Adrenal gland (tissue), 5 donors: ENCODE measurements at regions not wholly inside any gene's neighbourhood (a gene's known extent, or its start where the extent isn't known, plus 50 kb on each side); places are given as distances from the start of the nearest gene placed in this dataset.
"Not testable (repeated sequence)": the region's sequence is repeated elsewhere in the genome, so short reads cannot be mapped to it uniquely, and the experiment has no call there.

Experiments used
- POLR2A ChIP-seq, 2 donors: fragments of 450-650 bp; IDR thresholded peaks; one replicate each; pipeline ENCODE4 v1.6.1; 2017; ENCODE audit warnings: antibody characterized with exemption in 2 of 2, mild to moderate bottlenecking in 2 of 2, moderate library complexity in 1 of 2
- TF ChIP-seq, protein P1 (sequence below), 6 experiments: fragments of 450-650 bp in 4 of 6; fragments of 200-600 bp in 2 of 6; sonication (generic) in 1 of 6; IDR thresholded peaks; 1 replicate in 5 of 6; 2 replicates in 1 of 6; pipeline versions ENCODE4 v1.5.1 to v1.8.0; 2016 to 2021; ENCODE audit warnings: antibody characterized with exemption in 6 of 6, mild to moderate bottlenecking in 2 of 6, moderate library complexity in 1 of 6
- donor health status: DM: no; HTN: no; CAD: no.

DNA sequence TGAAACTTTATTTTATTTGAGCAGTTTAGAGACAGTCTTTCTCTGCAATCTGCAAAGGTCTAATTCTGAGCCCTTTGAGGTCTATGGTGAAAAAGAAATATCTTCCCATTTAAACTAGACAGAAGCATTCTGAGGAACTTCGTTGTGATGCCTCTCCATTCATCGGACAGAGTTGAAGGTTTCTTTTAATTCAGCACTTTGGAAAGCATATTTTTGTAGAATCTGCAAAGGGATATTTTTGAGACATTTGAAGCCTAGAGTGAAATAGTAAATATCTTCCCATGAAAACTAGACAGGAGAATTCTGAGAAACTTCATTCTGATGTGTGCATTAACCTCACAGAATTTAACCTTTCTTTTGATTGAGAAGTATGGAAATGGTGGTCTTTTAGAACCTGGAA, 3044.8 kb downstream of the TUBA3C start:
- TF ChIP-seq, protein P1, sequence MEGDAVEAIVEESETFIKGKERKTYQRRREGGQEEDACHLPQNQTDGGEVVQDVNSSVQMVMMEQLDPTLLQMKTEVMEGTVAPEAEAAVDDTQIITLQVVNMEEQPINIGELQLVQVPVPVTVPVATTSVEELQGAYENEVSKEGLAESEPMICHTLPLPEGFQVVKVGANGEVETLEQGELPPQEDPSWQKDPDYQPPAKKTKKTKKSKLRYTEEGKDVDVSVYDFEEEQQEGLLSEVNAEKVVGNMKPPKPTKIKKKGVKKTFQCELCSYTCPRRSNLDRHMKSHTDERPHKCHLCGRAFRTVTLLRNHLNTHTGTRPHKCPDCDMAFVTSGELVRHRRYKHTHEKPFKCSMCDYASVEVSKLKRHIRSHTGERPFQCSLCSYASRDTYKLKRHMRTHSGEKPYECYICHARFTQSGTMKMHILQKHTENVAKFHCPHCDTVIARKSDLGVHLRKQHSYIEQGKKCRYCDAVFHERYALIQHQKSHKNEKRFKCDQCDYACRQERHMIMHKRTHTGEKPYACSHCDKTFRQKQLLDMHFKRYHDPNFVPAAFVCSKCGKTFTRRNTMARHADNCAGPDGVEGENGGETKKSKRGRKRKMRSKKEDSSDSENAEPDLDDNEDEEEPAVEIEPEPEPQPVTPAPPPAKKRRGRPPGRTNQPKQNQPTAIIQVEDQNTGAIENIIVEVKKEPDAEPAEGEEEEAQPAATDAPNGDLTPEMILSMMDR (IDR thresholded peaks at IDR 0.05): not testable (repeated sequence)
- not testable (repeated sequence) for TF ChIP-seq POLR2A (IDR thresholded peaks at IDR 0.05)
